Left ventricle myocardium inferior (tissue), 1 donor: ENCODE measurements at regions not wholly inside any gene's neighbourhood (a gene's known extent, or its start where the extent isn't known, plus 50 kb on each side); places are given as distances from the start of the nearest gene placed in this dataset.

Experiments used
- DNase-seq: peaks from one replicate; pipeline ENCODE4 v3.0.0-alpha.2; 2020
- H3K27ac ChIP-seq: fragments of 200-600 bp; replicated peaks from 2 replicates; pipeline ENCODE4 v1.8.0; 2021
- H3K27me3 ChIP-seq: fragments of 200-600 bp; 2 replicates; pipeline ENCODE4 v1.8.0; 2021; ENCODE audit warnings: low read depth
- H3K36me3 ChIP-seq: fragments of 200-600 bp; 2 replicates; pipeline ENCODE4 v1.8.0; 2021
- H3K4me1 ChIP-seq: fragments of 200-600 bp; 2 replicates; pipeline ENCODE4 v1.8.0; 2021
- H3K4me3 ChIP-seq: fragments of 200-600 bp; 2 replicates; pipeline ENCODE4 v1.8.0; 2021; ENCODE audit warnings: mild to moderate bottlenecking, moderate library complexity
- H3K9me3 ChIP-seq: fragments of 200-600 bp; replicated peaks from 2 replicates; pipeline ENCODE4 v1.8.0; 2021
- intact Hi-C: fragments of 100-400 bp; cut with micrococcal nuclease; formaldehyde crosslinking; loops from one replicate; pipeline ENCODE4 v1.11.0; 2022
- TF ChIP-seq, protein P1 (sequence below): fragments of 200-600 bp; IDR thresholded peaks from 2 replicates; pipeline ENCODE4 v1.8.0; 2021; ENCODE audit warnings: antibody characterized with exemption, mild to moderate bottlenecking, borderline replicate concordance
- donor health status: DM: no; HTN: yes; CAD: no; lungs with severe emphysema.

DNA sequence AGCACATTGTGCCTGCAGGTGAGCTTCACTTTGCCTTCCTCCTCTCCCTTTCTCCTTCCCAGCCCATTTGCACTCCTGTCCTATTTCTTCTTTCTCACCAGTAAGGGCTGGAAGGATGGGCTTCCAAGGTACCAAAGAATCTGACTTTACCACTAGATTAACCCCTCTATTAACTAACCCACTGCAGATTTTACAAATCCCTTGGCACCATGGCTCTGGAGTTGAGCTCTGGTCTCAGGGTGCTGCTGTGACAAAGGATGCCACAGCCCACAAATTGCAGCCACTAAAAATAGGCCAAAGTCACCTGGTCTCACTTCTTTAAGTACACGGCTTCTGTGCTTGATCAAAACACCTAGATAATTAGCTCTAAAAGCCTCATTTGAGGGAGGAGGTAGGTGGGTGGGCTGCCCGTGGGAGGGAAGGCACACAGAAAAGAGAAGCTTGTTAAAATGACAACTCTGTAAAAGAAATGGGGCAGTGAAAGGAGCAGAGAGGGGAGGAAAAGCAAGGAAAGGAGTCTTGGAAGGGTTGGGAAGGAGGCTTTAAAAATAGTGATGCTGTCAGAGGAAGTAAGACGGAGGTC lies 327.4 kb downstream of the DRD1 start:
- H3K9me3 ChIP-seq, result peaks cover 7% of the 10 kb centered on the region
- no peak overlapping the region for H3K27ac ChIP-seq
- H3K4me3 ChIP-seq, result no peak overlapping the region
- TF ChIP-seq, protein P1, sequence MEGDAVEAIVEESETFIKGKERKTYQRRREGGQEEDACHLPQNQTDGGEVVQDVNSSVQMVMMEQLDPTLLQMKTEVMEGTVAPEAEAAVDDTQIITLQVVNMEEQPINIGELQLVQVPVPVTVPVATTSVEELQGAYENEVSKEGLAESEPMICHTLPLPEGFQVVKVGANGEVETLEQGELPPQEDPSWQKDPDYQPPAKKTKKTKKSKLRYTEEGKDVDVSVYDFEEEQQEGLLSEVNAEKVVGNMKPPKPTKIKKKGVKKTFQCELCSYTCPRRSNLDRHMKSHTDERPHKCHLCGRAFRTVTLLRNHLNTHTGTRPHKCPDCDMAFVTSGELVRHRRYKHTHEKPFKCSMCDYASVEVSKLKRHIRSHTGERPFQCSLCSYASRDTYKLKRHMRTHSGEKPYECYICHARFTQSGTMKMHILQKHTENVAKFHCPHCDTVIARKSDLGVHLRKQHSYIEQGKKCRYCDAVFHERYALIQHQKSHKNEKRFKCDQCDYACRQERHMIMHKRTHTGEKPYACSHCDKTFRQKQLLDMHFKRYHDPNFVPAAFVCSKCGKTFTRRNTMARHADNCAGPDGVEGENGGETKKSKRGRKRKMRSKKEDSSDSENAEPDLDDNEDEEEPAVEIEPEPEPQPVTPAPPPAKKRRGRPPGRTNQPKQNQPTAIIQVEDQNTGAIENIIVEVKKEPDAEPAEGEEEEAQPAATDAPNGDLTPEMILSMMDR, result no peak
- DNase-seq, result no peak
- H3K36me3 ChIP-seq, result no peaks in the 10 kb centered on the region
- H3K4me1 ChIP-seq, result no peaks in the 10 kb centered on the region
- H3K27me3 ChIP-seq, result peaks cover 42% of the 10 kb centered on the region
- intact Hi-C loops, result no loop called here

DNA sequence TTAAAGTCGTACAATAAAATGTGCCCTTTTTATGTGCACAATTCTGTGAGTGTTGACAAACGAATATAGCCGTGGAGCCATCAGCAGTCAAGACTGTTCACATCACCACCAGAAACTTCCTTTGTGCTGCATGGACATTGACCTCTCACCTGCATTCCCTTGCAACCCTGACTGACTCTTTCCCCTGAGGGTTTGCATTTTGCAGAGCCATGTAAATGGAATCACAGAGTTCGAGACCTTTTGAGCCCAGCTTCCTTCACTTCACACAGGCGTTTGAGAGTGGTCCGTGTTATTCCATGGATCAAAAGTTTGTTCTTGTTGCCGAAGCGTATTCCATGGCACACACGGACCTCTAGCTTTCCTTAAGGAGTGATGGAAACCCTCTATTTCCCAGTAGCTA lies 328.2 kb downstream of the DRD1 start:
- Histone ChIP-seq H3K9me3 (no peaks in the 10 kb centered on the region), H3K27me3 (peaks cover 42% of the 10 kb centered on the region), H3K4me1 (no peaks in the 10 kb centered on the region), H3K36me3 (no peaks in the 10 kb centered on the region), H3K27ac (no peak overlapping the region), H3K4me3 (no peak overlapping the region)
- intact Hi-C loops, result no loop called here
- TF ChIP-seq, protein P1, result no peak
- DNase-seq, result no peak

DNA sequence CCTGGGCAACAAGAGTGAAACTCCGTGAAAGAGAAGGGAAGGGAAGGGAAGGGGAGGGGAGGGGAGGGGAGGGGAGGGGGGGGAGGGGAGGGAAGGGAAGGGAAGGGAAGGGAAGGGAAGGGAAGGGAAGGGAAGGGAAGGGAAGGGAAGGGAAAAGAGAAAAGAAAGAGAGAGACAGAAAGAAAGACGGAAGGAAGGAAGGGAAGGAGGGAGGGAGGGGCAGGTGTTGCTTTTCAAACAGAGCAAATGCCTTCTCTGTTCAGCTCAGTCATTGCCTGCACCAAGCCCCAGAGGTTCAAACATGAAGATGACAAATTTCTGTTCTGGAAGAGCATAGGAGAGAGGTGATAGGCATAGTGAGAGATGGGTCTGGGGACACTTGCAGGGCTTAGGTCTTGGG lies 330.0 kb downstream of the DRD1 start:
- Histone ChIP-seq H3K27me3 (peaks cover 42% of the 10 kb centered on the region), H3K27ac (no peak overlapping the region), H3K4me3 (no peak overlapping the region), H3K36me3 (no peaks in the 10 kb centered on the region), H3K4me1 (no peaks in the 10 kb centered on the region), H3K9me3 (peaks cover 15% of the 10 kb centered on the region)
- DNase-seq, result no peak
- intact Hi-C loops, result no loop called here
- TF ChIP-seq, protein P1, result no peak

DNA sequence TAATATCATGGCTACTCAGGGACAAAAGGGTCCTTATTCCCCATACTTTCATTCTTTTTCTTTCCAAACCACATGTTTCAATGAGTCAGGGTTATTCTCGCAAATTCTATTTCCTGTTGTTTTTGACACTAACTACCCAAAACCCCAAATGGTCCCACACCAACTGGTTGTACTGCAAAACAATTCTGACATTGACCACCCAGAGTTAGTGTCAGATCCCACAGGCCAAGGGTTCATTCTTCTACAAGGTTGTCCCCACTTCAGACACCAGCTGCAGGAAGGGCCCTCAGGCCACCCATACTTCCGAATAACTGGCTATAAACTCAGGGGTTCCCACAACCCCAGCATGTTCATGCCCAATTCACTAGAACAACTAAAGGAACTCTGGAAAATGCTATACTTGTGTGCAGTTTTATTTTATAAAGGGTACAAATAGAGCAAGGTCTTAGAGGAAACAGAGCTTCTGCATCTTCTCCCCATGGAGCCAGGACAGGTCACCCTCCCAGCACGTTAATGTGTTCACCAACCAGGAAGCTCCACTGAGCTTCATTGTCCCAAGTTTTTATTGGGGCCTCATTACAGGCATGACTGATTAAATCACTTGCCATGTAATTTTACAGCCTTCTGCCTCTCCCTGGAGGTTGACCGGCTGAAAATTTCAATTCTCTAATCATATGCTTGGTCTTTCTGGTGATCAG lies 334.8 kb downstream of the DRD1 start:
- Histone ChIP-seq H3K9me3 (peaks cover 20% of the 10 kb centered on the region), H3K27ac (no peak overlapping the region), H3K4me1 (no peaks in the 10 kb centered on the region), H3K27me3 (peaks cover 9% of the 10 kb centered on the region), H3K36me3 (no peaks in the 10 kb centered on the region), H3K4me3 (no peak overlapping the region)
- TF ChIP-seq, protein P1, result no peak
- DNase-seq, result no peak
- intact Hi-C loops, result no loop called here

DNA sequence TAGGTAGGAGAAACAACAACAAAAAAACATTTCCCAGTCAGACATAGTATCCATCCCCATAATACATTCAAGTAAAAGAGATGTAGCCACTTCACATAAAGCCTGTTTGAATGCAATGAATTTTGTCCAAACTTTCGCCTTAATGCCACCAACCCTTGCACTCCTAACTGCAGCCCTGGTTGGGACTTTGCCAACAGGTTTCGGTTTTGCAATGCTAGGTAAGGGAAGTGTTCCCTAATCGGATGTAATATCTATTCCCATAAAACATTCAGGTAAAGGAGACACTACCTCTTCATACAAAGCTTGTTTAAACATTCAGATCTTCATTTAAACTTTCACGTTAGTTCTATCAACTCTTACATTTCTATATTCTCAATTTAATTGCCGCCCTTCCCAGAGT lies 336.1 kb downstream of the DRD1 start:
- Histone ChIP-seq H3K27ac (no peak overlapping the region), H3K36me3 (no peaks in the 10 kb centered on the region), H3K27me3 (peaks cover 4% of the 10 kb centered on the region), H3K4me3 (no peak overlapping the region), H3K4me1 (no peaks in the 10 kb centered on the region), H3K9me3 (peaks cover 20% of the 10 kb centered on the region)
- intact Hi-C loops, result no loop called here
- DNase-seq, result no peak
- TF ChIP-seq, protein P1, result no peak
